SK-N-SH (cell line): ENCODE measurements at regions not wholly inside any gene's neighbourhood (a gene's known extent, or its start where the extent isn't known, plus 50 kb on each side); places are given as distances from the start of the nearest gene placed in this dataset.

Experiments used
- EZH2phosphoT487 ChIP-seq: fragments of 200-600 bp; sonication (generic); IDR thresholded peaks from 2 replicates; pipeline ENCODE4 v1.6.1; 2017; ENCODE audit warnings: low read depth, mixed run types, mild to moderate bottlenecking, antibody characterized with exemption, moderate library complexity, borderline replicate concordance
- FOSL2 ChIP-seq: IDR thresholded peaks from 2 replicates; pipeline ENCODE4 v1.4.0; 2012; ENCODE audit warnings: low read depth, mild to moderate bottlenecking, moderate library complexity, borderline replicate concordance
- FOXM1 ChIP-seq: IDR thresholded peaks from 2 replicates; pipeline ENCODE4 v1.4.0; 2012; ENCODE audit warnings: low read depth, mild to moderate bottlenecking
- GATA2 ChIP-seq: sonication (generic); formaldehyde crosslinking; IDR thresholded peaks from 2 replicates; pipeline ENCODE4 v1.5.0; 2020; ENCODE audit warnings: mild to moderate bottlenecking, missing genetic modification reagents
- MXI1 ChIP-seq: IDR thresholded peaks from 2 replicates; pipeline ENCODE4 v1.6.1; 2012; ENCODE audit warnings: mild to moderate bottlenecking, low read depth, low read length, improper control_type of control experiment
- NRF1 ChIP-seq: IDR thresholded peaks from 2 replicates; pipeline ENCODE4 v1.6.1; 2012; ENCODE audit warnings: low read depth, mild to moderate bottlenecking, low read length
- POLR2AphosphoS5 ChIP-seq: IDR thresholded peaks from 2 replicates; pipeline ENCODE4 v1.6.1; 2012; ENCODE audit warnings: low read depth, low read length
- RAD21 ChIP-seq: IDR thresholded peaks from 2 replicates; pipeline ENCODE4 v1.6.1; 2012; ENCODE audit warnings: mild to moderate bottlenecking, low read length
- SMC3 ChIP-seq: IDR thresholded peaks from 2 replicates; pipeline ENCODE4 v1.6.1; 2012; ENCODE audit warnings: low read depth, low read length, improper control_type of control experiment
- TAF1 ChIP-seq: IDR thresholded peaks from 2 replicates; pipeline ENCODE4 v1.6.1; 2012; ENCODE audit warnings: low read depth, mild to moderate bottlenecking, low read length, moderate library complexity, borderline replicate concordance
- YY1 ChIP-seq: IDR thresholded peaks from 2 replicates; pipeline ENCODE4 v1.4.0; 2012; ENCODE audit warnings: low read depth, mild to moderate bottlenecking
- TF ChIP-seq, protein P1 (sequence below): fragments of 200-600 bp; sonication (generic); IDR thresholded peaks from 2 replicates; pipeline ENCODE4 v1.6.1; 2017; ENCODE audit warnings: antibody characterized with exemption, mild to moderate bottlenecking, moderate library complexity

DNA sequence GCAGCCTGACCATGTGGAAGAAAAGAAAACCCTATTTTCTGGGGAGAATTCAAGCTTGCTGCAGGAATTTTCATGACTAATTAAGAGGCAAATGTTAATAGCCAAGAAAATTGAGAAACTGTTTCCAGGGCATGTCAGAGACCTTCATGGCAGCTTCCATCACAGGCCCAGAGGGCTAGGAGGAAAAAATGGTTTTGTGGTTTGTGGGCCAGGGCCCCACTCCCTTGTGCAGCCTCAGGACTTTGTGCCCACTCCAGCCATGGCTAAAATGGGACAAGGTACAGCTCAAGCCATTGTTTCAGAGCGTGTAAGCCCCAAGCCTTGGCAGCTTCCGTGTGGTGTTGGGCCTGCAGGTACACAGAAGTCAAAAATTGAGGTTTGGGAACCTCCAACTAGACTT, 282.9 kb downstream of the DCAF12L2 start:
- TF ChIP-seq, protein P1, sequence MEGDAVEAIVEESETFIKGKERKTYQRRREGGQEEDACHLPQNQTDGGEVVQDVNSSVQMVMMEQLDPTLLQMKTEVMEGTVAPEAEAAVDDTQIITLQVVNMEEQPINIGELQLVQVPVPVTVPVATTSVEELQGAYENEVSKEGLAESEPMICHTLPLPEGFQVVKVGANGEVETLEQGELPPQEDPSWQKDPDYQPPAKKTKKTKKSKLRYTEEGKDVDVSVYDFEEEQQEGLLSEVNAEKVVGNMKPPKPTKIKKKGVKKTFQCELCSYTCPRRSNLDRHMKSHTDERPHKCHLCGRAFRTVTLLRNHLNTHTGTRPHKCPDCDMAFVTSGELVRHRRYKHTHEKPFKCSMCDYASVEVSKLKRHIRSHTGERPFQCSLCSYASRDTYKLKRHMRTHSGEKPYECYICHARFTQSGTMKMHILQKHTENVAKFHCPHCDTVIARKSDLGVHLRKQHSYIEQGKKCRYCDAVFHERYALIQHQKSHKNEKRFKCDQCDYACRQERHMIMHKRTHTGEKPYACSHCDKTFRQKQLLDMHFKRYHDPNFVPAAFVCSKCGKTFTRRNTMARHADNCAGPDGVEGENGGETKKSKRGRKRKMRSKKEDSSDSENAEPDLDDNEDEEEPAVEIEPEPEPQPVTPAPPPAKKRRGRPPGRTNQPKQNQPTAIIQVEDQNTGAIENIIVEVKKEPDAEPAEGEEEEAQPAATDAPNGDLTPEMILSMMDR, result no peak
- TF ChIP-seq GATA2 (CRISPR knock-in tag), result no peak
- TF ChIP-seq FOXM1, result no peak
- TF ChIP-seq YY1, result no peak
- no peak for TF ChIP-seq FOSL2
- TF ChIP-seq MXI1, result no peak
- no peak for TF ChIP-seq POLR2AphosphoS5
- no peak for TF ChIP-seq TAF1
- no peak for TF ChIP-seq EZH2phosphoT487
- no peak for TF ChIP-seq RAD21
- no peak for TF ChIP-seq SMC3
- TF ChIP-seq NRF1, result no peak
